ENCODE measurements at regions not wholly inside any gene's neighbourhood (a gene's known extent, or its start where the extent isn't known, plus 50 kb on each side); places are given as distances from the start of the nearest gene placed in this dataset.

GRCh38 chr1:230012093-230012393 lies 55.0 kb upstream of the GALNT2 start:
- no peak overlapping the region for H3K9ac ChIP-seq (ENCODE audit: low read length)
- H3K27ac ChIP-seq (ENCODE audit: low read length in 2 of 2): no peak overlapping the region
- no peak overlapping the region for H3K4me2 ChIP-seq (replicated peaks; ENCODE audit: low read depth, low read length, poor library complexity, severe bottlenecking)
- CTCF ChIA-PET: interaction anchor here (1.3 kb wide), 1 partner anchor 12 kb away, joined by 3 read pairs; no protein-coding TSS in a partner anchor
- H3K79me2 ChIP-seq (ENCODE audit: control insufficient read depth, insufficient read depth, low read length): no peaks in the 10 kb centered on the region
- no peaks in the 10 kb centered on the region for H3K9me3 ChIP-seq (ENCODE audit: control extremely low read depth in 1 of 3, control insufficient read depth in 2 of 3, insufficient read depth in 1 of 3, low read length in 2 of 3)
- no peaks in the 10 kb centered on the region for H3K36me3 ChIP-seq (replicated peaks in 1 of 2; ENCODE audit: control extremely low read depth in 1 of 2, control insufficient read depth in 1 of 2, extremely low read depth in 1 of 2, insufficient read depth in 2 of 2, low read length in 1 of 2)
- no peaks in the 10 kb centered on the region for H4K20me1 ChIP-seq (ENCODE audit: control insufficient read depth, insufficient read depth, low read length, poor library complexity, severe bottlenecking)
- Mint-ChIP-seq H3K4me3 (no peak overlapping the region), H3K27me3 (peaks cover 3% of the 10 kb centered on the region), H3K9me3 (ENCODE audit: insufficient read depth) (no peaks in the 10 kb centered on the region), H3K4me1 (no peaks in the 10 kb centered on the region), H3K27ac (no peak overlapping the region)
- DNase-seq: no peak
- H3K27me3 ChIP-seq (replicated peaks in 1 of 4; ENCODE audit: control extremely low read depth in 1 of 4, control insufficient read depth in 3 of 4, insufficient read depth in 4 of 4, low read length in 3 of 4): peaks cover 0 to 3% (median 0%) of the 10 kb centered on the region in 4 experiments
- TF ChIP-seq CTCF (IDR thresholded peaks at IDR 0.05) (no peak), EZH2 (IDR thresholded peaks at IDR 0.05; ENCODE audit: borderline replicate concordance, insufficient read depth, low read depth, low read length, poor library complexity, severe bottlenecking) (no peak)
- intact Hi-C loops (cut with micrococcal nuclease): no loop called here
- no peaks in the 10 kb centered on the region for H3K4me1 ChIP-seq (ENCODE audit: control insufficient read depth in 2 of 2, insufficient read depth in 2 of 2, low read length in 2 of 2)
- no peak for ATAC-seq (ENCODE audit: low read depth)
- POLR2A ChIA-PET: no interaction called here
- H3K4me3 ChIP-seq (ENCODE audit: control extremely low read depth in 1 of 5, extremely low read depth in 1 of 5, insufficient read depth in 1 of 5, low read depth in 2 of 5, low read length in 4 of 5): no peak overlapping the region
- H2AFZ ChIP-seq (ENCODE audit: insufficient read depth, low read depth, low read length, poor library complexity, severe bottlenecking): no peak overlapping the region

GRCh38 chr1:230012741-230013140 lies 54.3 kb upstream of the GALNT2 start:
- Histone ChIP-seq H3K36me3 (replicated peaks in 1 of 2; ENCODE audit: control extremely low read depth in 1 of 2, control insufficient read depth in 1 of 2, extremely low read depth in 1 of 2, insufficient read depth in 2 of 2, low read length in 1 of 2) (no peaks in the 10 kb centered on the region), H3K4me1 (ENCODE audit: control insufficient read depth in 2 of 2, insufficient read depth in 2 of 2, low read length in 2 of 2) (no peaks in the 10 kb centered on the region), H4K20me1 (ENCODE audit: control insufficient read depth, insufficient read depth, low read length, poor library complexity, severe bottlenecking) (no peaks in the 10 kb centered on the region), H3K4me2 (replicated peaks; ENCODE audit: low read depth, low read length, poor library complexity, severe bottlenecking) (no peak overlapping the region), H3K9me3 (ENCODE audit: control extremely low read depth in 1 of 3, control insufficient read depth in 2 of 3, insufficient read depth in 1 of 3, low read length in 2 of 3) (no peaks in the 10 kb centered on the region), H3K27me3 (replicated peaks in 1 of 4; ENCODE audit: control extremely low read depth in 1 of 4, control insufficient read depth in 3 of 4, insufficient read depth in 4 of 4, low read length in 3 of 4) (peaks cover 0 to 3% (median 0%) of the 10 kb centered on the region in 4 experiments), H3K27ac (ENCODE audit: low read length in 2 of 2) (no peak overlapping the region), H3K9ac (ENCODE audit: low read length) (no peak overlapping the region), H3K79me2 (ENCODE audit: control insufficient read depth, insufficient read depth, low read length) (no peaks in the 10 kb centered on the region), H3K4me3 (ENCODE audit: control extremely low read depth in 1 of 5, extremely low read depth in 1 of 5, insufficient read depth in 1 of 5, low read depth in 2 of 5, low read length in 4 of 5) (no peak overlapping the region), H2AFZ (ENCODE audit: insufficient read depth, low read depth, low read length, poor library complexity, severe bottlenecking) (no peak overlapping the region)
- DNase-seq (no peak), ATAC-seq (ENCODE audit: low read depth) (no peak)
- intact Hi-C loops (cut with micrococcal nuclease): no loop called here
- TF ChIP-seq CTCF (IDR thresholded peaks at IDR 0.05) (no peak), EZH2 (IDR thresholded peaks at IDR 0.05; ENCODE audit: borderline replicate concordance, insufficient read depth, low read depth, low read length, poor library complexity, severe bottlenecking) (no peak)
- H3K4me1 Mint-ChIP-seq: no peaks in the 10 kb centered on the region
- 100% methylated on average over 4 of the region's 5 CpGs for WGBS (ENCODE audit: insufficient coverage)
- H3K9me3 Mint-ChIP-seq (ENCODE audit: insufficient read depth): no peaks in the 10 kb centered on the region
- ChIA-PET POLR2A (interaction anchor here (0.6 kb wide), 1 partner anchor 18 kb away, joined by 3 read pairs; no protein-coding TSS in a partner anchor), CTCF (interaction anchor here (0.6 kb wide), 1 partner anchor 113 kb away, joined by 3 read pairs; no protein-coding TSS in a partner anchor)
- no peak overlapping the region for H3K4me3 Mint-ChIP-seq
- no peaks in the 10 kb centered on the region for H3K27me3 Mint-ChIP-seq
- H3K27ac Mint-ChIP-seq: no peak overlapping the region

All from B cell (primary cell).